Astrocyte of the cerebellum (primary cell): ENCODE measurements at regions not wholly inside any gene's neighbourhood (a gene's known extent, or its start where the extent isn't known, plus 50 kb on each side); places are given as distances from the start of the nearest gene placed in this dataset.

ENCODE experiments used
- DNase-seq: peaks from one replicate; pipeline ENCODE4 v3.0.0-alpha.2; 2011; ENCODE audit warnings: low read depth
- H3K4me3 ChIP-seq: 2 replicates; pipeline ENCODE4 v1.5.1; 2011; ENCODE audit warnings: mild to moderate bottlenecking, low read depth, low read length, moderate library complexity
- CTCF ChIP-seq: IDR thresholded peaks from 2 replicates; pipeline ENCODE4 v1.5.1; 2012; ENCODE audit warnings: low read length, low read depth, moderate library complexity, mild to moderate bottlenecking; ENCODE audit errors: missing control alignments
- in situ Hi-C: cut with HindIII; loops from 2 replicates; pipeline ENCODE4 v1.10.0; 2017; ENCODE audit warnings: low sequenced_read_pairs

GRCh38 chr12:81998761-81999378 is 239.7 kb upstream of the PPFIA2 start:
- DNase-seq, result peak; percentile 77

GRCh38 chr12:81992461-81992860 is 233.3 kb upstream of the PPFIA2 start:
- no peak overlapping the region for H3K4me3 ChIP-seq
- in situ Hi-C loops, result no loop called here
- peak; percentile 22 for TF ChIP-seq CTCF
- no peak for DNase-seq

More at GRCh38 chr12:81998761-81999378, 239.7 kb upstream of the PPFIA2 start:
- in situ Hi-C loops, result no loop called here
- no peak overlapping the region for H3K4me3 ChIP-seq
- TF ChIP-seq CTCF, result no peak

DNA sequence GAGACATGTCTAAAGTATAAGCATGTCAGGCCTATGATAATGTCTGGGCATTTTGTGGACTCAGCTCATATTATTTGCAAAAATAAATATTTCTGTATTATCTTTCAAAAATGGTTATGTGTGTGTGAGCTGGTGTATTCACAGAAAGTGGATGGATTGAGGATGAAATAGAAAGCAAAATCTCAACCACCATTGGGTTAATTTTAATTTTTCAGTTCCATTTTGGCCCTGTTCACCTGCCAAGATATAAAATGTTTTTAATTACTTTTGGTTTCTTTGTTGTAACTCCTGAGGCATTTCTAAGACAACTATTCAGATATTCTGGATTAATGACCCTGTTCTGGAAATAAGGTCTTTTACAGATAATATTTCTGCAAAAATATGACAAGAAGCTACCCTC is 232.7 kb upstream of the PPFIA2 start:
- H3K4me3 ChIP-seq, result no peak overlapping the region
- no peak for DNase-seq
- TF ChIP-seq CTCF, result no peak
- in situ Hi-C loops, result no loop called here

- TF ChIP-seq CTCF, result no peak
- in situ Hi-C loops, result no loop called here
- DNase-seq, result no peak
- no peak overlapping the region for H3K4me3 ChIP-seq
Observed at GRCh38 chr12:81988362-81988761, 229.2 kb upstream of the PPFIA2 start.

DNA sequence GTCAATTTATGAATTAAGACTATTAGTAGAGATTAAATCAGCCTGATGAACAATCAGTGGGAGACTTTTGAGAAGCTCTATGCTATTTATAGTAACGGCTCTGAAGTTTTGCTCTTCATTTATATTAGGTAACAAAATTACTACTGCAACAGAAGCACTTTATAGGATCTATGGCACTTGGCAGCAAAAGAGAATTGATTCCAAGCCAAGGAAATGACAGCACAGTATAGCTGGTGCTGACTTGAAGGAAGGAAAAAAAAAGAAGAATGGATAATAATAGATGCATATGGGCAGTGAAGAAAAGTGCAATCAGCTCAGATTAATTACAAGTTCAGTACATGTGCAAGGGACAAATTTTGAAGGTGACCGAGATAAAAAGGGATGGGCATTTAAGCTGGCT is 228.2 kb upstream of the PPFIA2 start:
- TF ChIP-seq CTCF, result no peak
- in situ Hi-C loops, result no loop called here
- no peak for DNase-seq

DNA sequence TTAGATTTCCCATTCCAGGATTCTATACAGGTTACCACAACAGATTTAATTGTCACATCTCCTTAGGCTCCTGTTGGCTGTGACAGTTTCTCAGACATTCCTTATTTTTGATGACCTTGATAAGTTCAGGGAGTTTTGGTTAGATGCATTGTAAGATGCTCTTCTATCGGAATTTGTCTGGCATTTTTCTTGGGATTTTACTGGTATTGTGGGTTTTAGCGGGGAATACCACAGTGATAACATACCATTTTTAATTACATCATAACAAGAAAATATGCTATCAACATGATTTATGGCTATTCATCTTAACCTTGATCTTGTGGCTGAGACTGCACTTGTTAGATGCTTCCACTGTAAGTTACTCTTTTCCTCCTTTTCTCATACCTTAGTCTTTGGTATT is 217.5 kb upstream of the PPFIA2 start:
- no peak for TF ChIP-seq CTCF
- no peak for DNase-seq
- in situ Hi-C loops, result no loop called here
- H3K4me3 ChIP-seq, result no peak overlapping the region

More for the DNA sequence above, 228.2 kb upstream of the PPFIA2 start:
- H3K4me3 ChIP-seq, result no peak overlapping the region

DNA sequence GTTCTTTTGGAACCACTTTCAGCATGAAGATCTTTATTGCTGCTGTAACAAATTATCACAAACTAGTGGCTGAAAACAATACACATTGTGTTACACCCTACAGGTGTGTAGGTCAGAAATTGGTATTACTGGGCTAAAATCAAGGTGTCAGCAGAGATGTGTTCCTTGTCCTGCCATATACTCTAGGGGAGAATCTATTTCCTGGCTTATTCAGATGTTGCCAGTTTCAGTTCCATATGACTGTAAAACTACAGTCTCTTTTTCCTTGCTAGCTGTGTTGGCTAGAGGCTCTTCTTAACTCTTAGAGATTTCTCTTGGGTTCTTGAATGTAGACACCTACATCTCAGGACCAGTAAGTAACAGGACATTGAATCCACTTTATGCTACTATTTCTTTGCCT is 215.6 kb upstream of the PPFIA2 start:
- in situ Hi-C loops, result no loop called here
- no peak for DNase-seq
- TF ChIP-seq CTCF, result no peak

More for the DNA sequence above, 215.6 kb upstream of the PPFIA2 start:
- H3K4me3 ChIP-seq, result no peak overlapping the region
